GM18870 (cell line): ENCODE measurements at regions not wholly inside any gene's neighbourhood (a gene's known extent, or its start where the extent isn't known, plus 50 kb on each side); places are given as distances from the start of the nearest gene placed in this dataset.
"Not testable (repeated sequence)": the region's sequence is repeated elsewhere in the genome, so short reads cannot be mapped to it uniquely, and the experiment has no call there.

Experiments used
- ATAC-seq: cut with Tn5 transposase; IDR thresholded peaks from one replicate; pipeline ENCODE4 v1.9.1; 2021; ENCODE audit warnings: moderate library complexity; ENCODE audit not compliant: unreplicated experiment

DNA sequence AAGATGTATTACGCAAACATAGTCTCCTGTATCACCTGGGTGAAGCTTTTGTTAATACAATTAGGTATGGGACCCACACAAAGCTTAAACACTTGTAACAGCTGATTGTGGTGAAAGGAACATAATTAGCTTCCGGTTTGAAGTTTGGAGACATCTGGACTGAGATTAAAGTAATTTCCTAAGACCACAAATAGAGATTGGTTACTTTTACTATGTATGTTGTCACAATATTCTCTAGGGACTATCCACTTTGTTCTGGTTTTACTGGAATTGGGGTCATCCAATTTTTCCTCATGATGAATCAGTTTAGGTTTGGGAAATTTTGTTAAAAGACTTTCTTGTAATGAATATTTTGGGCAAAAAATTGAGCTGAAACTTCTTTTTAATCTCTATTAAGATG lies 71.8 kb upstream of the SAMSN1 start:
- no peak for ATAC-seq

DNA sequence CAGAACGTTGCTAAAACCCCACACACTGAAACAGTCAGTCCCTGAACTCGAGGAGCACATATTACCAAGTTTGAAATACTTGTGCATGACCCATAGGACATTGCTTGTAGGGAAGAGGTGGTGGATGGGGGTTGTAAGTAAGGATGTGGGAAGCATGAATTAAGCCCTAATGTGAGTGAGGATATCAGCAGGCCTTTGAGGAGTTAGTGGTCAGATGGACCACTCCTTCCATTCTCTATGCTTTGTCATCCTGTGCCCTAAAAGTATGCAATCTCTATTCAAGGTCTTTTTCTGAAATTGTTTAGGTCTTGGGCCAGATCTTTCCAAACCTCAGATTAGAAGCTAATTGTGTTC lies 70.9 kb upstream of the SAMSN1 start:
- no peak for ATAC-seq

DNA sequence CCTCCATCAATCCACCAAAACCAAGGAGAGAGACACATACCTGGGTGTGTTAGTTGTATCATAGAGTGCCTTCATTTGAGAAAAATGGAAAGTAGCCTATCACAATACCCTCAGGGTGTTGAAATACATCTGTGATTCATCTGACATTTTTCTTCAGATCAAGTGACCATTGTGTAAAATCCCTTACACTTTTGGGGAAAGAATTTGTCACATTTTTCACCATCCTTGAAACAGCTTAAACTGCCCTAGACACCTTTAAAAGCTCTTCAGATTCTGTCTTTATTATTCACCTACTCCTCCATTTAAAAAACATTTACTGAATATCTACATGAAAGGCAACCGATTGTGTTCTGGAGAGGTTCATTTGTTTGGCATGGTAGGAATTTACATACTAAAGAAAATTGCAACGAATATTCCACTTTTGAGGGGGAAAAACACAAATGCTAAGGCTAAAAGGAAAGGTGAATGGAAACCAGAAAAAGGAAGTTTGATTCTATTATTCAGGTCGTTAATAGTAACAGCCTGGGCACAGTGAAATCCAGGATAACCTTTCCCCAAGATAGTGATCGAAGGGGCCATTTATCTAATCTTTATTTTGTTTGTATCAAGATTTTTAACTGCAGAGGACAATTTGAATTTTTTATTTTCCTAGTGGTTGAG lies 70.4 kb upstream of the SAMSN1 start:
- no peak for ATAC-seq

DNA sequence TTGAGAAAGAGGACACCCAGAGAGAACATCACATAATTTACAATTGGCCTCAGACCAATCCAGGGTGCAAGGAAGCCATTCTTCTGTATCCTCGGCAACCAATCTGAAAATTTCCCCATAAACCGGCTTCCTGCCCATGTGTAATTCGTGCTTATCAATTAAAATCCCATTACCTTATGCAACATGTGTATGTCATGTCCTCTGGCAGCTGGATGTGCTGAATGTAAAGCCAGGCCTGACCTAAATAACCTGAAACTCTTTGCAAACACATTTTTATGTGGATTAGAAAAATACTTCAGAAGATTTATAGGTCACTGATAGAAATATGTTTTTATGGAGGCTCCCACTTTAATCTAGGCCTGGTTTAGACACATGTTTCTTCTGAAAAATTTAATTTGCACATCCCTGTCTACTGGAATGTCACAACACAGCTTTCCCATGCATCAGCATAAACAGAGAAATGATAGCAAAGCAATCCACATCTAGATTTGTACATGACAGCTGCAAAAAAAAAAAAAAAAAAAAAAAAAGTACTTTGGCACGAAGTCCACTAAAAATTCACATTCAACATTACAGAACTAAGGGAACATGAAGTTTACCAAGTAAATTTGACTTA lies 69.4 kb upstream of the SAMSN1 start:
- no peak for ATAC-seq

DNA sequence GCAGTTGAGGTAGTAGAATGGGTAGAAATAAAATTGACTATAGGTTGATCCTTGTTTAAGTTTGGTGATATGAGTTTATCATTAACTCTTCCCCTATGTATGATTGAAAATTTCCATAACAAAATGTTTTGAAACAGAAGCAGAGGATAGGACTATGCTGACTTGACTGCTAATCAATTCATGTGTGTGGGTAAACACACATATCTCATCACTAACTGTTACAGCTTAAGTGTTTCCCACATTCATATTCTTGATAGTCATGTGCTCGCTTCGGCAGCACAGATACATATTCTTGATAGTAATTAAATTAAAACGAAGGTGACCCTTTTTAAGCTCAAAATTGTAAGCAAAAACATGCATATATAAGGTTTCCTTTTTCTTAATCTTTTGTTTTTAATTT lies 68.2 kb upstream of the SAMSN1 start:
- ATAC-seq: no peak

DNA sequence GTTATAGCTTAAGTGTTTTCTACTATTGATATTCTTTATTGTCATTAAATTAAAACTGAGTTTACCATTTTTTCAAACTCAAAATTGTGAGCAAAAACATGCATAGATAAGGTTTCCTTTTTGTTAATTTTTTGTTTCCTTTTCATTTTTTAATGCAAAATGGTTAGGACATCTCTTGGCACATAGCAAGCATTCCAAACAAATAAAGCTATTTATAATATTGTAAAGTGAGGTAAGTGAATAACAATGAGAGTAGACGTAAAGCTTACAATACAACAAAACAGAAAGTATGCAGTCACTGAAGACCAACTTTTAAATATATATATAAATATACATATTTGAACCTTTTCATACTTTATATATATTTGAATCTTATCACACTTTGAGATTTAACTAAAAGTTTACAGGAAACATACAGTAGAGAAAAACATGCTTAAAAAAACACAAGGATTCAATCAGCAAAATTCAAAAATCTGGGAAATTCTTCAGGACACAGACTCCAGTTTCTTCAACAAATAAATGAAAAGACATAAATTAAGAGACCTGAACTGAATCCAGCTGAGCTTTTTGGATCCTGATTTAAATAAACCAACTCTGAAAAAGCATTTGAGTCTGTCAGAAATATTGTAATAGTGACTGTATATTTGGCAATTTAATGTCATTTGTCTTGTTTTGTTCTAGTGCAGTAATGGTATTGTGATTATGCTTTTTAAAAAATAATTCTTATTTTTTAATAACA lies 67.5 kb upstream of the SAMSN1 start:
- no peak for ATAC-seq

DNA sequence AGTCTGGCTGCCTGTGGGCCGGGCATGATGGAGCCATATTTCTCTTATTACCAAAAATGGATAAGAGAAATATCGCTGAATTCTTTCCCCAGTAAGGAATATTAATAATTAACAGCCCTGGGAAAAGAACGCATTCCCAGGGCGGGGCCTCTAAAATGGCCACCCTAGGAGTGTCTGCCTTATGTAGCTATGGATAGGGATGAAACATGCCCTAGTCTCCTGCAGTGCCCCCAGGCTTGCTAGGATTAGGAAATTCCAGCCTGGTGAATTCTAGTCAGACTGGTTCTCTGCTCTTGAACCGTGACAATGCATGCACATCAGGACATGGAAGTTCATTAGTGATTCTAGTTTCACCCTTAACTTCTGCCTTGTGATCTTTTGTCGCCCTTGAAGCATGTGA lies 64.0 kb upstream of the SAMSN1 start:
- not testable (repeated sequence) for ATAC-seq

DNA sequence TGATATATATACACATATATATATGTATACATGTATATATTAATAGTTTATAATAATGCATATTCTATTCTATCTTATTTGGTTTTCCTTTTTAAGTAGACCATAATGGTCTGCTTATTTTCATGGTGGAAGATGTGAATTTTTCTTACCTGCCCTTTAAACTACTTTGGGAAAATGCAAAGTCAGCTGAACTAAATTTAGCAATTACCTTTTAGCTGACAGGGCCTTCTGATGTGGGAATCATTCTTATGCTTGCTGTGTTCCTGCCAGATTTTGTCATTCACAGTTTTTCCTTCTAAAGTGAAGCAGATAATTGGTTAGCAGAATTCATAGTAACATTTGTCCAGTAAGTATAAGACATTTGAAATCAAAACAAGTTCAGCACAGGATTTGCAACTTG lies 63.2 kb upstream of the SAMSN1 start:
- no peak for ATAC-seq

DNA sequence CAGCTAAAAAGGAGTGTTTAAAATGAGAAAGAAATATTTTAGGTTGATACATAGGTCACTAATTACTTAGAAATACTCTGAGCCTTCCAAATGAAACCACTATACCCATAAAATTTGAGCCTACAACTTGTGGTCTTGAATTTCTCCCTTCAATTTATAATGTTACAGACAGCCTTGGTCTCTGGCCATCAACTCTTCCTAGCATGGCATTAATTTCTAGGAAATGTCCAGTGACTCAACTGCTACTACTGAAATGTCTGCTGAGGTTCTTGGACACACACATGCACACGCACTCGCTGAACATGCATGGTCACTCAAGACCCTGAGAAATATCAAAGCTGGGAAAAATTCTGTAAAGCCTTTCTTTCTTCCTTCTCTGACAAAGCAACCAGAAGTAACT lies 61.1 kb upstream of the SAMSN1 start:
- ATAC-seq: no peak

DNA sequence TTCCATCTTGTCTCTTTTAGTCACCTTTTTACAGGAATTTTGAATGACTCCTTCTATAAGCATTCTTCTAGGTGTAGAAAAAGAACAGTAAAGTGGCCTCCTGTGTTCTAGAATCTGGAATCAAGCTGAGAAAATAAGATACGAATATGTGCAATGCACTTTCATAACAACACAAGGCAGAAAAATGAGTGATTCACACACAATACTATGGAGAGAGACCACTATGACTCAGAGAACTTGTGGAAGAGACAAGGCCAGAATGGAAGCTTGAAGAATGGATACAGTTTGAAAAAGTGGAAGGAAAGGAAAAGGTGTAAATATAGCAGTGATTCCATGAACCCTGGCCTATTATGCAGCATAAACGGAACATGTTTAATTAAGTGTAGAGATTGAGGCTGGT lies 57.1 kb upstream of the SAMSN1 start:
- no peak for ATAC-seq

DNA sequence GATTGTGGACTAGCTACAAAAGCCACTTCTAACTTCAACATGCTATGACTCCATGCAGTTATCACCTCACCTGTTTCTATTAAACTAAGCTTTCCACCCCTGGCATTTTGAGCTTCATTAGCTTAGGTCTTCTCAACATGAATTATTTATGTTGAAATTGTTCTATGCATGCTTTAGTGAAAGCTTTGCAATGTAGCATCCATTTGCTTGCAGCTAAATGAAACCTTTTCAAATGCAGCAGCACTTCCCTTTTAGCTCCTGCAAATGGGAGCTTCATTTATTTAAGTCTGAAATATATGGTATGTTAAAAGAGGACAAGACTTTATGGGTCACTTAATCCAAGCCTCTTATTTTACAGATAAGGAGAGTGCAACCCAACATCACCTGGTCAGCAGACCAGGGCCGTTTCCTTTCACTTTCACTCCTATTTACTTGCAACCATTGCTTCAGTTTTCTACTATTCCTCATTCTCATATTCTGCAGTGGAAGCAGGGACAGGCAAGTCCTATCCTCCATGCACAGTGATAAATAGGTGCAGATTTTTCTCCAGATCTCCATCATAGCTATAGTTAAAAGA lies 56.4 kb upstream of the SAMSN1 start:
- ATAC-seq: no peak

DNA sequence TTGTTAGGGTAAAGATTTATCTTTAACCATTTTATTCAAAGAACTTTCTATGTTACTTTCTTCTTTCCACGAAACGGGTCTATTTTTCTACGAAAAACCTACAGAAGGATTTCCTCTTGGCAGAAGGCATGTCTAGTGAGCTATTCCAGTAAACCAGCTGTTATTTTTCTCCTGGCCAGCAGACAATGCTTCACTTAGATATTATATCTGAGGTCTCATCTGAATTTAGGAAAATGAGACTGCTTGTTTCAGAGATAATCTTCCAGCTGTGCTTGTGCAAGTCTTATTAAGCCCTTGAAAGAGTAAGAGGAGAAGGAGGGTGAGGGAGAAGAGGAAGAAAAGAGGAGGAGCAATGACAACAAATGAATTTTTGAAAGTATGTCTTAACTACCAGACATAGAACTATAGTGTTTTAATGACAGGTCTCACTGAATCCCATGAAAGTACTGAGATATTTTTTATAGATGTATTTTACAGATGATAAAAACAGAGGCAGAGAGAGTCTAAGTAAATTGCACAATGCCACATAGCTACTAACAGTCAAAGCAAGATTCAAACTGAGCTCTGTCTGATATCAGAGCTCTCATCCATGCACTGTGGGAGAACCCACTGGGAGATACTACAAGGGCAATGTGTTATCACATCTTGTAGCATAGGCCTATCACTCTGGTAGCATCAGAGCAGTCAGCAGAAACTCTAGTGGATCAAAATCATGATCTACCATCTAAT lies 54.6 kb upstream of the SAMSN1 start:
- no peak for ATAC-seq

DNA sequence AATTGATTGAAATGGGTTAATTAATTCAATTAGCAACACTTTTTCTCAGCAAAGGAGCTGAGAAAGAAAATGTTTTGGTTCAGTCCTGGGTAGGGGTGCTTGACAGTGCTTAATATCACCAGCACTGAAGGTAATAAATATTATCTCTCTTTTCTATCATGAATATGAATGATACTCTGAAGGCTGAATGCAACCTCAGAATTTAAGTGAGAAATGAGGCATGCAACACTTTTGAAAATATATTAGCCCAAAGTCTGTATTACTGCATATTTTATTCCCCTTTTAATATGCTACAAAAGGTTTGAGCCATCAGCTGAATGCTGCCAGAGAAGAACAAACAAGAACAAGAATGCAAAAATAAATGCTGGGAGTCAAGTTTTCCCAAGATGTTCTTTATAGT lies 52.0 kb upstream of the SAMSN1 start:
- ATAC-seq: no peak
